Activated naive CD8-positive, alpha-beta T cell treated with anti-CD3 and anti-CD28 coated beads, Interleukin-2, amount 10 ng/mL, durations not matched to agents 7 days and 5 days (primary cell): ENCODE measurements at regions not wholly inside any gene's neighbourhood (a gene's known extent, or its start where the extent isn't known, plus 50 kb on each side); places are given as distances from the start of the nearest gene placed in this dataset.

Experiments
- ATAC-seq: fragments of 150-1000 bp; cut with Tn5 transposase; one replicate; pipeline ENCODE4 v1.10.0; 2021; ENCODE audit warnings: low read depth, moderate library complexity
- POLR2A ChIA-PET: fragments of 350-600 bp; sonication (Branson Sonifier 250); formaldehyde crosslinking; loops from one replicate; lab custom pipeline; 2021; ENCODE audit warnings: antibody characterized with exemption; lab: Charles Lee
- DNase-seq: peaks from one replicate; pipeline ENCODE4 v3.0.0; 2021
- H3K27ac Mint-ChIP-seq: one replicate; pipeline ENCODE4 v1.8.0; 2022; ENCODE audit warnings: mild to moderate bottlenecking, mixed read lengths
- H3K27me3 Mint-ChIP-seq: one replicate; pipeline ENCODE4 v1.8.0; 2022; ENCODE audit warnings: mild to moderate bottlenecking, moderate library complexity, mixed read lengths
- H3K36me3 Mint-ChIP-seq: one replicate; pipeline ENCODE4 v1.8.0; 2021; ENCODE audit warnings: mild to moderate bottlenecking, mixed read lengths
- H3K4me1 Mint-ChIP-seq: one replicate; pipeline ENCODE4 v1.8.0; 2021; ENCODE audit warnings: mixed read lengths
- H3K4me3 Mint-ChIP-seq: one replicate; pipeline ENCODE4 v1.8.0; 2022; ENCODE audit warnings: mild to moderate bottlenecking, moderate library complexity, mixed read lengths
- H3K9me3 Mint-ChIP-seq: one replicate; pipeline ENCODE4 v1.8.0; 2021; ENCODE audit warnings: mixed read lengths

GRCh38 chr13:54627646-54628372, 1599.2 kb downstream of the OLFM4 start:
- no peaks in the 10 kb centered on the region for H3K4me1 Mint-ChIP-seq
- H3K27me3 Mint-ChIP-seq: no peaks in the 10 kb centered on the region
- no peak for ATAC-seq
- no peak for DNase-seq
- H3K4me3 Mint-ChIP-seq: no peak overlapping the region
- H3K27ac Mint-ChIP-seq: no peak overlapping the region
- no peaks in the 10 kb centered on the region for H3K9me3 Mint-ChIP-seq
- H3K36me3 Mint-ChIP-seq: no peaks in the 10 kb centered on the region
- POLR2A ChIA-PET: no interaction called here

DNA sequence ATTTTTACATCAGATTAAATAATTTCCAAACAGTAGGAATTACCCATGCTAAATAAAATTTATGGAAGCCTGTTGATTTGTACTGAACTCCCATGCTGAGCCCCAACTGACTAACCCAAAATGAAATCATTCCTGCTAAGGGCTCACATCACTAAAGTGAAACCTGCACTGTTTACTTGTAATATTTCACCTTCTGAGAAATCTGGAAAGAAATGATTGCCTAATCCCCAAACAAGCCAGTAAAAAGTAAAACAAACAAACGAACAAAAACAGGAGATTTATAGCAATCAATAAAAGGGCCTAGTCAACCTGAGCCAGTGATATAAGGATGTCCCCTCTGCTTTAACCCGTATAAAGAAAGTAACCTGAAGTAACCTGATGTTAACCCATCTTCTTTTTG, 1599.8 kb downstream of the OLFM4 start:
- no peak for DNase-seq
- ATAC-seq: no peak
- H3K4me1 Mint-ChIP-seq: no peaks in the 10 kb centered on the region
- no peak overlapping the region for H3K27ac Mint-ChIP-seq
- no peaks in the 10 kb centered on the region for H3K9me3 Mint-ChIP-seq
- POLR2A ChIA-PET: no interaction called here
- H3K4me3 Mint-ChIP-seq: no peak overlapping the region
- no peaks in the 10 kb centered on the region for H3K27me3 Mint-ChIP-seq
- no peaks in the 10 kb centered on the region for H3K36me3 Mint-ChIP-seq

GRCh38 chr13:54633456-54633855, 1604.8 kb downstream of the OLFM4 start:
- Mint-ChIP-seq H3K36me3 (no peaks in the 10 kb centered on the region), H3K27me3 (no peaks in the 10 kb centered on the region), H3K4me1 (no peaks in the 10 kb centered on the region), H3K4me3 (no peak overlapping the region), H3K27ac (no peak overlapping the region), H3K9me3 (peaks cover 1% of the 10 kb centered on the region)
- POLR2A ChIA-PET: no interaction called here
- ATAC-seq (no peak), DNase-seq (no peak)

- no peak for DNase-seq
- no peak for ATAC-seq
- H3K36me3 Mint-ChIP-seq: no peaks in the 10 kb centered on the region
- H3K9me3 Mint-ChIP-seq: peaks cover 3% of the 10 kb centered on the region
- no peak overlapping the region for H3K27ac Mint-ChIP-seq
- H3K27me3 Mint-ChIP-seq: no peaks in the 10 kb centered on the region
- POLR2A ChIA-PET: no interaction called here
- H3K4me3 Mint-ChIP-seq: no peak overlapping the region
- H3K4me1 Mint-ChIP-seq: no peaks in the 10 kb centered on the region
Measured at GRCh38 chr13:54636231-54636630, 1607.6 kb downstream of the OLFM4 start.

DNA sequence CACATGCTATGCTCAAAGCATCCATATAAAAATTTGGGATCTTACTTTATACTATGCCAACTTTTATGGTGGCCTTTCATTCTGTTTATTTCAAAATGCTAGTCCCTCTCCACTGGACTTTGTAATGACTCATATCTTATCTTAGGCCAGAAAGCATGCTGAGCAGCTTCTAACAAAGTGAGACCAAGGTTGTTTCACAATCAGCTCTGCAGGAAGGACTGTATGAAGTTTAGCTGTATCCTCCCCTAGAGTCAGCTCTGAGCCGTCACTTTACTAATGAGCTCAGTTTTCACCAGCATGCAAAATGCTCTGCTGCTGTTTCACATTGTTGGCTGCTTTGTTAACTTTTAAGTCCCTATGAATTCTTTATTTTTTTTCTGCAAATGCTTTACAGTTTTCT, 1608.8 kb downstream of the OLFM4 start:
- Mint-ChIP-seq H3K27ac (no peak overlapping the region), H3K4me1 (no peaks in the 10 kb centered on the region), H3K4me3 (no peak overlapping the region), H3K9me3 (peaks cover 3% of the 10 kb centered on the region), H3K27me3 (no peaks in the 10 kb centered on the region), H3K36me3 (no peaks in the 10 kb centered on the region)
- DNase-seq: no peak
- ATAC-seq: no peak
- POLR2A ChIA-PET: no interaction called here

DNA sequence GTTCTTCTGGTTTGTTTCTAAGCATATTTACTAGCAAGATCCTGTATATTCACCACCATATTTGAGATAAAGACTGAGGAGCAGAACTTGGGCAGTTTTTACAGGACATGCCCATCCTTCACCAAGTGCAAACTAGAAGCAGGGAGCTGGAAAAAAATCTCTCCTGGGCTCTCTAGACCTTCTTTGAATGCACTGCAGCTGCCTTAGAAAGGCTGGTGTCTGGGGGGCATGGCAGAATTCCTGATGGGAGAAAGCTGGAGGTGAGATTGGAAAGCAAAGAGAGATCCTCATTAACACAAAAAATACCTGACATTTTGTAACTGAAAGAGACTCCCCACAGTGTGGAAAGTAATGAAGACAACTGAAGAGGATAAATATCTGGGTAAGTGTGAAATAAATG, 1612.1 kb downstream of the OLFM4 start:
- H3K9me3 Mint-ChIP-seq: peaks cover 3% of the 10 kb centered on the region
- POLR2A ChIA-PET: no interaction called here

GRCh38 chr13:54643863-54644262, 1615.2 kb downstream of the OLFM4 start:
- ATAC-seq (no peak), DNase-seq (no peak)
- H3K27ac Mint-ChIP-seq: no peak overlapping the region
- H3K36me3 Mint-ChIP-seq: no peaks in the 10 kb centered on the region
- POLR2A ChIA-PET: no interaction called here
- no peaks in the 10 kb centered on the region for H3K4me1 Mint-ChIP-seq
- H3K4me3 Mint-ChIP-seq: no peak overlapping the region
- no peaks in the 10 kb centered on the region for H3K27me3 Mint-ChIP-seq
- no peaks in the 10 kb centered on the region for H3K9me3 Mint-ChIP-seq

More for the DNA sequence above, 1612.1 kb downstream of the OLFM4 start:
- Mint-ChIP-seq H3K4me1 (no peaks in the 10 kb centered on the region), H3K27me3 (no peaks in the 10 kb centered on the region), H3K4me3 (no peak overlapping the region), H3K27ac (no peak overlapping the region), H3K36me3 (no peaks in the 10 kb centered on the region)
- no peak for ATAC-seq
- no peak for DNase-seq

DNA sequence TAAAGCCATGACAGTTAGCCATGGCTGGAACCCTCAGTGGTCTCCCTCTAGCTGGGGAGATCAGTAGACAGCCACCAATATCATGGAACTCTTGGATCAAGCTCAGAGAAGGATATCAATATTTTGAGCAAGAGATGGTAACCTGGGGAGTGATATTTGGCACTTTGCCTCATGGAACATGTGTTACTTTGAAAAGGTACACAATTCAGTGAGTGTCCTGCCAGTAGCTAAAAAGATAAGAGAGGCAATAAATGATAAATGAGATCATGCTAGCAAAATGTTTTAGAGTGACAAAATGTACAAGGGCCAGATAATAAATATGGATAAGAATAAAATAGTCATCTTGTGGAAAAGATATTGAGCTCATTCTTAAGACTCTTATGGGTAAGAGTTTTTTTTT, 1618.7 kb downstream of the OLFM4 start:
- Mint-ChIP-seq H3K4me1 (no peaks in the 10 kb centered on the region), H3K27ac (no peak overlapping the region), H3K4me3 (no peak overlapping the region), H3K36me3 (no peaks in the 10 kb centered on the region), H3K9me3 (peaks cover 5% of the 10 kb centered on the region), H3K27me3 (no peaks in the 10 kb centered on the region)
- no peak for ATAC-seq
- POLR2A ChIA-PET: no interaction called here
- no peak for DNase-seq

DNA sequence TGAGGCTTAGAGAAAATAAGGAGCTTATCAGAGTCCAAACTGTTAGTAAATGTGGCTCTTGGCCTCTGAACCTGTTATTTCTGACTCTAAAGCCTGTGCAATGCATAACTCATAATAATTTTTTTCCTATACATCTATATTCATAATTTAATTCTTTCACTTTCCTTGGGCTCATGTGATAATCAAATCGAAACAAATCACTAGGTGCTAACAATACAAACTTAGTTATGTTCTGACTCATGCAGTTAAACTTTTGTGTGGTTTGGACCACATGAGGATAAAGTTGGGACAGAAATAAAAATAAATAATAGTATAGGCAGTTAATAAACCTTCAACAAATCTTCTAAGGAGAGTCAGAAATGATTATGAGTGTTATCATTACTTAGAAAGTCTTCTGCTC, 1629.0 kb downstream of the OLFM4 start:
- ATAC-seq (no peak), DNase-seq (no peak)
- Mint-ChIP-seq H3K9me3 (peaks cover 2% of the 10 kb centered on the region), H3K4me3 (no peak overlapping the region), H3K27me3 (no peaks in the 10 kb centered on the region), H3K4me1 (no peaks in the 10 kb centered on the region), H3K27ac (no peak overlapping the region), H3K36me3 (no peaks in the 10 kb centered on the region)
- POLR2A ChIA-PET: no interaction called here

- H3K4me3 Mint-ChIP-seq: no peak overlapping the region
- H3K36me3 Mint-ChIP-seq: no peaks in the 10 kb centered on the region
- ATAC-seq: no peak
- POLR2A ChIA-PET: no interaction called here
- no peak overlapping the region for H3K27ac Mint-ChIP-seq
- no peak for DNase-seq
- H3K4me1 Mint-ChIP-seq: no peaks in the 10 kb centered on the region
- peaks cover 5% of the 10 kb centered on the region for H3K9me3 Mint-ChIP-seq
- H3K27me3 Mint-ChIP-seq: no peaks in the 10 kb centered on the region
Measured at GRCh38 chr13:54658771-54659170, 1630.2 kb downstream of the OLFM4 start.

DNA sequence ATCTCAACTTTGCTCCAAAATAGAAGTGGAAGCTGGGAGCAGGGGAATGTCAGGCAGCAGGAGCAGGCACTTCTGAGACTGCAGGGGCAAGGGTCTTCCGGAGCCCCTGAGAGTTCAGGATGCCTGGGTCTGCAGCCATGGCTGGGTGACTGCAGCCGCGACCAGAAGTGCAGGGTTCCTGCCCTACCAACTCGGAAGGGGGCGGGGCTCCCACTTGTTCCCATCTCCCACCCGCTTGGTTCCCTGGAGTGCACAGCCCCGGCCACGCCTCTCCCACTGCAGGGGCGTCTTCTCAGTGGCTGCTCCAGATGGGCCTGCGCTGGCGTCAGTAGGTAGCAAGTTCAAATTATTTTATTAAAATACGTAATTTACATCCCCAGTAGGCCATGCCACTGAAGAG, 1631.7 kb downstream of the OLFM4 start:
- peaks cover 7% of the 10 kb centered on the region for H3K9me3 Mint-ChIP-seq
- no peak overlapping the region for H3K4me3 Mint-ChIP-seq
- DNase-seq (no peak), ATAC-seq (no peak)
- no peaks in the 10 kb centered on the region for H3K4me1 Mint-ChIP-seq
- H3K27me3 Mint-ChIP-seq: no peaks in the 10 kb centered on the region
- H3K27ac Mint-ChIP-seq: no peak overlapping the region
- no peaks in the 10 kb centered on the region for H3K36me3 Mint-ChIP-seq
- POLR2A ChIA-PET: no interaction called here

DNA sequence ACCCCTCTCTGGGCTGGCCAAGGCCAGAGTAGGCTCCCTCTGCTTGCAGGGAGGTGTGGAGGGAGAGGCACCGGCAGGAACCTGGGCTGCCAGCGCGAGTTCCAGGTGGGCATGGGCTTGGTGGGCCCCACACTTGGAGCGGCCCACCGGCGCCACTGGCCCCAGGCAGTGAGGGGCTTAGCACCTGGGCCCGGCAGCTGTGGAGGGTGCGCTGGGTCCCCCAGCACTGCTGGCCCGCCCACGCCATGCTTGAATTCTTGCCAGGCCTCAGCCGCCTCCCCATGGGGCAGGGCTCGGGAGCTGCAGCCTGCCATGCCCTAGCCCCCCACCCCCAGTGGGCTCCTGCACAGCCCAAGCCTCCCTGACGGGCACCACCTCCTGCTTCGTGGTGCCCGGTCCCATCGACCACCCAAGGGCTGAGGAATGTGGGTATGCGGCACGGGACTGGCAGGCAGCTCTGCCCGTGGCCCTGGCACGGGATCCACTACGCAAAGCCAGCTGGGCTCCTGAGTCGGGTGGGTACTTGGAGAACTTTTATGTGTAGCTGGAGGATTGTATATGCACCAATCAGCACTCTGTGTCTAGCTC, 1648.0 kb downstream of the OLFM4 start:
- POLR2A ChIA-PET: no interaction called here
- H3K4me3 Mint-ChIP-seq: no peak overlapping the region
- no peak for DNase-seq
- no peak overlapping the region for H3K27ac Mint-ChIP-seq
- no peaks in the 10 kb centered on the region for H3K4me1 Mint-ChIP-seq
- ATAC-seq: no peak
- H3K27me3 Mint-ChIP-seq: no peaks in the 10 kb centered on the region
- no peaks in the 10 kb centered on the region for H3K36me3 Mint-ChIP-seq
- H3K9me3 Mint-ChIP-seq: peaks cover 6% of the 10 kb centered on the region

DNA sequence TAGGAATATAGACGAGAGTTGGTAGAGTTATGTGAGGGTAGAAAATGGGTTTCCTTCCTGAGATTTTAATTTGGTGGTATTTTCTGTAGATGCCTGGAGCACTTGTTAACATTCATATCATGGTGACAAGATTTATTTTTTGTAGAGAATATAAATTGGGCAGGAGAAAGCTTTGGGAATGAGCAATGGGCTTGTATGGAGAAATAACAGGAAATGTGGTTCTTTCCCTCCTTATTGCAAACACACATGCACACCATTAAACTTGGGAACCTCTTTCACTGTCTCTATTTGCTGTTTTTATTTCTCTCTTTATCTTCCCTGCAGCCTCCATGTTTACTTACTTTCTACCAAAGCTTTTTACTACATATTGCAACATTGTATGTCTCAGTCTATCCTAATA, 1653.6 kb downstream of the OLFM4 start:
- no peaks in the 10 kb centered on the region for H3K36me3 Mint-ChIP-seq
- POLR2A ChIA-PET: no interaction called here
- H3K4me3 Mint-ChIP-seq: no peak overlapping the region
- peaks cover 6% of the 10 kb centered on the region for H3K9me3 Mint-ChIP-seq
- no peak for ATAC-seq
- no peaks in the 10 kb centered on the region for H3K27me3 Mint-ChIP-seq
- H3K4me1 Mint-ChIP-seq: no peaks in the 10 kb centered on the region
- no peak overlapping the region for H3K27ac Mint-ChIP-seq
- no peak for DNase-seq

GRCh38 chr13:54687173-54687572, 1658.6 kb downstream of the OLFM4 start:
- Mint-ChIP-seq H3K27me3 (no peaks in the 10 kb centered on the region), H3K36me3 (no peaks in the 10 kb centered on the region), H3K4me1 (no peaks in the 10 kb centered on the region), H3K4me3 (no peak overlapping the region), H3K27ac (no peak overlapping the region), H3K9me3 (peaks cover 3% of the 10 kb centered on the region)
- POLR2A ChIA-PET: no interaction called here
- DNase-seq (no peak), ATAC-seq (no peak)
